GM18868 (cell line): ENCODE measurements at regions not wholly inside any gene's neighbourhood (a gene's known extent, or its start where the extent isn't known, plus 50 kb on each side); places are given as distances from the start of the nearest gene placed in this dataset.
A peak's percentile ranks its signal among the peaks of the same experiment; 100 is the strongest.
"Not testable (repeated sequence)": the region's sequence is repeated elsewhere in the genome, so short reads cannot be mapped to it uniquely, and the experiment has no call there.

Experiments used
- ATAC-seq: cut with Tn5 transposase; IDR thresholded peaks from one replicate; pipeline ENCODE4 v1.9.1; 2021; ENCODE audit warnings: mild to moderate bottlenecking, moderate library complexity; ENCODE audit not compliant: unreplicated experiment

- ATAC-seq: no peak
These were observed 849.7 kb upstream of the NRXN1 start for GRCh38 chr2:51881673-51882072.

GRCh38 chr2:51880153-51880552 is 848.2 kb upstream of the NRXN1 start:
- no peak for ATAC-seq

GRCh38 chr2:51866361-51866760 is 834.4 kb upstream of the NRXN1 start:
- ATAC-seq: no peak

GRCh38 chr2:51859260-51859659 is 827.3 kb upstream of the NRXN1 start:
- no peak for ATAC-seq

GRCh38 chr2:51855683-51856082 is 823.8 kb upstream of the NRXN1 start:
- no peak for ATAC-seq

- no peak for ATAC-seq
These were observed 814.9 kb upstream of the NRXN1 start for GRCh38 chr2:51846796-51847195.

- ATAC-seq: no peak
These were observed 814.1 kb upstream of the NRXN1 start for GRCh38 chr2:51846018-51846417.

GRCh38 chr2:51844596-51844995 is 812.7 kb upstream of the NRXN1 start:
- no peak for ATAC-seq

- ATAC-seq: no peak
These were observed 797.5 kb upstream of the NRXN1 start for GRCh38 chr2:51829477-51829876.

GRCh38 chr2:51825823-51826222 is 793.9 kb upstream of the NRXN1 start:
- ATAC-seq: no peak

- ATAC-seq: no peak
These were observed 781.3 kb upstream of the NRXN1 start for GRCh38 chr2:51813247-51813646.

GRCh38 chr2:51812138-51812866 is 780.4 kb upstream of the NRXN1 start:
- no peak for ATAC-seq

GRCh38 chr2:51810197-51810596 is 778.3 kb upstream of the NRXN1 start:
- no peak for ATAC-seq

GRCh38 chr2:51807229-51807628 is 775.3 kb upstream of the NRXN1 start:
- no peak for ATAC-seq

GRCh38 chr2:51795248-51795888 is 763.4 kb upstream of the NRXN1 start:
- ATAC-seq: peak; percentile 78

- no peak for ATAC-seq
These were observed 759.6 kb upstream of the NRXN1 start for GRCh38 chr2:51791496-51791895.

GRCh38 chr2:51790854-51791253 is 758.9 kb upstream of the NRXN1 start:
- no peak for ATAC-seq

- ATAC-seq: no peak
These were observed 758.0 kb upstream of the NRXN1 start for GRCh38 chr2:51789918-51790317.

- no peak for ATAC-seq
These were observed 751.2 kb upstream of the NRXN1 start for GRCh38 chr2:51782921-51783765.

- ATAC-seq: no peak
These were observed 749.8 kb upstream of the NRXN1 start for GRCh38 chr2:51781691-51782090.

- ATAC-seq: no peak
These were observed 748.4 kb upstream of the NRXN1 start for GRCh38 chr2:51780353-51780752.

GRCh38 chr2:51779723-51780122 is 747.8 kb upstream of the NRXN1 start:
- not testable (repeated sequence) for ATAC-seq
